Transverse colon (tissue), 3 donors: ENCODE measurements at regions not wholly inside any gene's neighbourhood (a gene's known extent, or its start where the extent isn't known, plus 50 kb on each side); places are given as distances from the start of the nearest gene placed in this dataset.

Source experiments
- EP300 ChIP-seq: sonication (generic); formaldehyde crosslinking; IDR thresholded peaks from one replicate; pipeline ENCODE4 v1.6.1; 2017; ENCODE audit warnings: antibody characterized with exemption, low read depth
- TF ChIP-seq, protein P1 (sequence below), 5 experiments: fragments of 200-600 bp in 3 of 5; fragments of 450-650 bp in 2 of 5; sonication (generic) in 3 of 5; IDR thresholded peaks; 1 replicate in 2 of 5; 2 replicates in 3 of 5; pipeline ENCODE4 v1.5.1; 2016 to 2017; ENCODE audit warnings: antibody characterized with exemption in 5 of 5, inconsistent platforms in 3 of 5, mild to moderate bottlenecking in 2 of 5, moderate library complexity in 1 of 5

DNA sequence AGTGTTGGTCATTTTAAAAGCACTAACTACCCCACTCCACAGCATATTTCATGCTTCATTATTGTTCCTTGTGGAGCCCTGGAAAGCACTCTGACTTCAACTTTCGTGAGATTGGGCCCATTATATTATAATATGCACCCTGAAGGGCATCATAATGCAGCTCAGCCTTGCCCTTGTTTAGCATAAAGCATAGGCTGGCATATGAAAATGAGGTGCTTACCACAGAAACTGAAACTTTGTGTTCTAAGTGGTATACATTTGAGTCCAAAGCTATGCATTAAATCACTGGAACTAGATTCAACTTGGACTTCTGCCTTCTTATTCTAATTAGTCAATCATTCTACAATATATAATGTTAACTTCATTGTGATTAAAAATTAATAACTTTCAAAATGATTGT, 1027.9 kb downstream of the STIM2 start:
- TF ChIP-seq EP300 = no peak
- TF ChIP-seq, protein P1, sequence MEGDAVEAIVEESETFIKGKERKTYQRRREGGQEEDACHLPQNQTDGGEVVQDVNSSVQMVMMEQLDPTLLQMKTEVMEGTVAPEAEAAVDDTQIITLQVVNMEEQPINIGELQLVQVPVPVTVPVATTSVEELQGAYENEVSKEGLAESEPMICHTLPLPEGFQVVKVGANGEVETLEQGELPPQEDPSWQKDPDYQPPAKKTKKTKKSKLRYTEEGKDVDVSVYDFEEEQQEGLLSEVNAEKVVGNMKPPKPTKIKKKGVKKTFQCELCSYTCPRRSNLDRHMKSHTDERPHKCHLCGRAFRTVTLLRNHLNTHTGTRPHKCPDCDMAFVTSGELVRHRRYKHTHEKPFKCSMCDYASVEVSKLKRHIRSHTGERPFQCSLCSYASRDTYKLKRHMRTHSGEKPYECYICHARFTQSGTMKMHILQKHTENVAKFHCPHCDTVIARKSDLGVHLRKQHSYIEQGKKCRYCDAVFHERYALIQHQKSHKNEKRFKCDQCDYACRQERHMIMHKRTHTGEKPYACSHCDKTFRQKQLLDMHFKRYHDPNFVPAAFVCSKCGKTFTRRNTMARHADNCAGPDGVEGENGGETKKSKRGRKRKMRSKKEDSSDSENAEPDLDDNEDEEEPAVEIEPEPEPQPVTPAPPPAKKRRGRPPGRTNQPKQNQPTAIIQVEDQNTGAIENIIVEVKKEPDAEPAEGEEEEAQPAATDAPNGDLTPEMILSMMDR (IDR thresholded peaks at IDR 0.05) = no peak
